NB4 (cell line): ENCODE measurements at regions not wholly inside any gene's neighbourhood (a gene's known extent, or its start where the extent isn't known, plus 50 kb on each side); places are given as distances from the start of the nearest gene placed in this dataset.

Experiments
- DNase-seq: peaks from one replicate; pipeline ENCODE4 v3.0.0; 2010; ENCODE audit warnings: low read depth
- H3K4me3 ChIP-seq: one replicate; pipeline ENCODE4 v1.5.1; 2011; ENCODE audit warnings: mild to moderate bottlenecking, low read depth, low read length, moderate library complexity
- MYC ChIP-seq: IDR thresholded peaks from 2 replicates; pipeline ENCODE4 v1.6.1; 2011; ENCODE audit warnings: low read depth, low read length
- POLR2A ChIP-seq: IDR thresholded peaks from 2 replicates; pipeline ENCODE4 v1.6.1; 2011; ENCODE audit warnings: mild to moderate bottlenecking; ENCODE audit not compliant: insufficient read length; ENCODE audit errors: extremely low read depth
- TF ChIP-seq, protein P1 (sequence below): IDR thresholded peaks from 2 replicates; pipeline ENCODE4 v1.6.1; 2011; ENCODE audit warnings: low read depth, low read length
- TF ChIP-seq, protein P2 (sequence below): IDR thresholded peaks from one replicate; pipeline ENCODE4 v1.5.1; 2012; ENCODE audit warnings: low read depth, low read length

DNA sequence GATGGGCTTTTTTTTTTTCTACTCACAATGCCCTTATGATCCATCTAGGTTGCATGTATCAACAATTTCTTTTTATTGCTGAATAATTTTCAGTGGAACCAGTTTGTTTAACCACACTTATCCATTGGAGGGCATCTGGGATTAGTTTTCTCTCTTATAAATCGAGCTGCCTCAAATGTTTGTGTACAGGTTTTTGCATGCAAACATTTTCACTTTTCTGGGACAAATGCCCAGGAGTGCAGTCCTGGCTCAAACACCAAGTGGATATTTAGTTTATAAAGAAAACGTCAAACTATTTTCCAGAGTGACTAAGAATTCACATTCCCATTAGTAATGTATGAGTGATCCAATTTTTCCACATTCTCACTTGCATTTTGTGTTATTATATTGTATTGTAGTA lies 313.4 kb downstream of the CXCL12 start:
- TF ChIP-seq MYC (no peak), POLR2A (no peak)
- TF ChIP-seq, protein P1, sequence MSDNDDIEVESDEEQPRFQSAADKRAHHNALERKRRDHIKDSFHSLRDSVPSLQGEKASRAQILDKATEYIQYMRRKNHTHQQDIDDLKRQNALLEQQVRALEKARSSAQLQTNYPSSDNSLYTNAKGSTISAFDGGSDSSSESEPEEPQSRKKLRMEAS, result no peak
- TF ChIP-seq, protein P2, sequence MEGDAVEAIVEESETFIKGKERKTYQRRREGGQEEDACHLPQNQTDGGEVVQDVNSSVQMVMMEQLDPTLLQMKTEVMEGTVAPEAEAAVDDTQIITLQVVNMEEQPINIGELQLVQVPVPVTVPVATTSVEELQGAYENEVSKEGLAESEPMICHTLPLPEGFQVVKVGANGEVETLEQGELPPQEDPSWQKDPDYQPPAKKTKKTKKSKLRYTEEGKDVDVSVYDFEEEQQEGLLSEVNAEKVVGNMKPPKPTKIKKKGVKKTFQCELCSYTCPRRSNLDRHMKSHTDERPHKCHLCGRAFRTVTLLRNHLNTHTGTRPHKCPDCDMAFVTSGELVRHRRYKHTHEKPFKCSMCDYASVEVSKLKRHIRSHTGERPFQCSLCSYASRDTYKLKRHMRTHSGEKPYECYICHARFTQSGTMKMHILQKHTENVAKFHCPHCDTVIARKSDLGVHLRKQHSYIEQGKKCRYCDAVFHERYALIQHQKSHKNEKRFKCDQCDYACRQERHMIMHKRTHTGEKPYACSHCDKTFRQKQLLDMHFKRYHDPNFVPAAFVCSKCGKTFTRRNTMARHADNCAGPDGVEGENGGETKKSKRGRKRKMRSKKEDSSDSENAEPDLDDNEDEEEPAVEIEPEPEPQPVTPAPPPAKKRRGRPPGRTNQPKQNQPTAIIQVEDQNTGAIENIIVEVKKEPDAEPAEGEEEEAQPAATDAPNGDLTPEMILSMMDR, result no peak
- no peak for DNase-seq
- no peak overlapping the region for H3K4me3 ChIP-seq

- no peak for DNase-seq
- TF ChIP-seq, protein P2, result no peak
- TF ChIP-seq POLR2A (no peak), MYC (no peak)
- TF ChIP-seq, protein P1, result no peak
- H3K4me3 ChIP-seq, result no peak overlapping the region
Observed at GRCh38 chr10:44070282-44070681, 314.6 kb downstream of the CXCL12 start.

DNA sequence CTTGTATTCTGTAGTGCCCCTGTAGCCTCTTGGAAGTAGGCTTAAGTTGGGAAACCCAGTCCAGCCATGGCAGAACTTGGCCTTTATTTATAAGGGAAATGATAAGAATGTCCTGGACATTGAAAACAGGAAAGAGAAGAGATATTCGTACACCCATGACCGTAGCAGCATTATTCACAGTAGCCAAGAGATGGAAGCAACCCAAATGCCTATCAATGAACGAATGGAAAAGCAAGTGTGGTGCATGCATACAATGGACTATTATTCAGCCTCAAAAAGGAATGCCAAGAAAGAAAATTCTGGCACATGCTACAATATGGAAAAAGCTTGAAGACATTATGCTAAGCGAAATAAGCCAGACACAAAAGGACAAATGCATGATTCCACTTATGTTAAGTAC lies 315.3 kb downstream of the CXCL12 start:
- DNase-seq, result no peak
- no peak overlapping the region for H3K4me3 ChIP-seq
- no peak for TF ChIP-seq MYC
- TF ChIP-seq, protein P2, result no peak
- TF ChIP-seq, protein P1, result no peak
- TF ChIP-seq POLR2A, result no peak

GRCh38 chr10:44068716-44069482 lies 316.0 kb downstream of the CXCL12 start:
- H3K4me3 ChIP-seq, result no peak overlapping the region
- no peak for DNase-seq
- TF ChIP-seq POLR2A, result no peak
- TF ChIP-seq, protein P2, result no peak
- no peak for TF ChIP-seq MYC
- TF ChIP-seq, protein P1, result no peak

- TF ChIP-seq, protein P1, result no peak
- TF ChIP-seq POLR2A (no peak), MYC (no peak)
- TF ChIP-seq, protein P2, result no peak
- DNase-seq, result no peak
- no peak overlapping the region for H3K4me3 ChIP-seq
Observed at GRCh38 chr10:44067432-44067831, 317.5 kb downstream of the CXCL12 start.
